Hematopoietic multipotent progenitor cell treated with erythropoietin and hydrocortisone succinate and interleukin-3 and kit ligand, for 15 days (in vitro differentiated cells): ENCODE measurements at regions not wholly inside any gene's neighbourhood (a gene's known extent, or its start where the extent isn't known, plus 50 kb on each side); places are given as distances from the start of the nearest gene placed in this dataset.

Experiments used
- DNase-seq: peaks from one replicate; pipeline ENCODE4 v3.0.0-alpha.2; 2015; ENCODE audit warnings: low spot score

- no peak for DNase-seq
Observed at GRCh38 chr2:120881981-120882788, 146.5 kb downstream of the GLI2 start.

GRCh38 chr2:120883607-120884440 is 148.2 kb downstream of the GLI2 start:
- DNase-seq = no peak

GRCh38 chr2:120884472-120885290 is 149.0 kb downstream of the GLI2 start:
- no peak for DNase-seq

- no peak for DNase-seq
Observed at GRCh38 chr2:120885321-120885720, 149.7 kb downstream of the GLI2 start.

- no peak for DNase-seq
Observed at GRCh38 chr2:120885749-120886148, 150.1 kb downstream of the GLI2 start.

GRCh38 chr2:120886534-120887319 is 151.1 kb downstream of the GLI2 start:
- no peak for DNase-seq

- DNase-seq = no peak
Observed at GRCh38 chr2:120887320-120887697, 151.6 kb downstream of the GLI2 start.

- no peak for DNase-seq
Observed at GRCh38 chr2:120887741-120888231, 152.1 kb downstream of the GLI2 start.

GRCh38 chr2:120888851-120889250 is 153.2 kb downstream of the GLI2 start:
- no peak for DNase-seq

- DNase-seq = no peak
Observed at GRCh38 chr2:120889936-120890335, 154.3 kb downstream of the GLI2 start.

GRCh38 chr2:120890566-120891360 is 155.1 kb downstream of the GLI2 start:
- DNase-seq = no peak

GRCh38 chr2:120892271-120892966 is 156.8 kb downstream of the GLI2 start:
- DNase-seq = no peak

GRCh38 chr2:120892967-120893667 is 157.4 kb downstream of the GLI2 start:
- DNase-seq = no peak

- DNase-seq = no peak
Observed at GRCh38 chr2:120893811-120894584, 158.3 kb downstream of the GLI2 start.

GRCh38 chr2:120894966-120895365 is 159.3 kb downstream of the GLI2 start:
- no peak for DNase-seq

- no peak for DNase-seq
Observed at GRCh38 chr2:120896126-120896525, 160.5 kb downstream of the GLI2 start.

- DNase-seq = no peak
Observed at GRCh38 chr2:120896901-120897300, 161.2 kb downstream of the GLI2 start.

GRCh38 chr2:120897399-120897798 is 161.7 kb downstream of the GLI2 start:
- no peak for DNase-seq

- DNase-seq = no peak
Observed at GRCh38 chr2:120898496-120898895, 162.8 kb downstream of the GLI2 start.
